DOHH2 (cell line): ENCODE measurements at regions not wholly inside any gene's neighbourhood (a gene's known extent, or its start where the extent isn't known, plus 50 kb on each side); places are given as distances from the start of the nearest gene placed in this dataset.

Source experiments
- H3F3A ChIP-seq: fragments of 200-600 bp; sonication (generic), shearing (Covaris generic); 2 replicates; pipeline ENCODE4 v1.6.0; 2016; ENCODE audit warnings: antibody characterized with exemption, mild to moderate bottlenecking; ENCODE audit not compliant: control insufficient read depth, insufficient read depth
- H3K27ac ChIP-seq: fragments of 200-600 bp; sonication (generic); 2 replicates; pipeline ENCODE4 v1.5.1; 2014; ENCODE audit warnings: low read depth, mild to moderate bottlenecking, low read length, moderate library complexity
- H3K27me3 ChIP-seq: fragments of 200-600 bp; sonication (generic); 2 replicates; pipeline ENCODE4 v1.6.1; 2014; ENCODE audit warnings: mild to moderate bottlenecking, low read length, mixed read lengths; ENCODE audit not compliant: control insufficient read depth
- H3K36me3 ChIP-seq: fragments of 200-600 bp; sonication (generic); 2 replicates; pipeline ENCODE4 v1.6.1; 2014; ENCODE audit warnings: mild to moderate bottlenecking, low read length, moderate library complexity, mixed read lengths; ENCODE audit not compliant: control insufficient read depth
- H3K4me1 ChIP-seq: fragments of 200-600 bp; sonication (generic); 2 replicates; pipeline ENCODE4 v1.6.1; 2014; ENCODE audit warnings: mild to moderate bottlenecking, low read length, mixed read lengths; ENCODE audit not compliant: control insufficient read depth
- H3K4me2 ChIP-seq: fragments of 200-600 bp; sonication (generic); 2 replicates; pipeline ENCODE4 v1.6.0; 2014; ENCODE audit warnings: mild to moderate bottlenecking, low read length, moderate library complexity
- H3K4me3 ChIP-seq: fragments of 200-600 bp; sonication (generic); 2 replicates; pipeline ENCODE4 v1.5.1; 2014; ENCODE audit warnings: mild to moderate bottlenecking, low read length, mixed read lengths
- H3K79me2 ChIP-seq: fragments of 200-600 bp; sonication (generic); 2 replicates; pipeline ENCODE4 v1.6.1; 2014; ENCODE audit warnings: mild to moderate bottlenecking, low read length, mixed read lengths; ENCODE audit not compliant: control insufficient read depth
- H3K9me2 ChIP-seq: fragments of 200-600 bp; sonication (generic); replicated peaks from 2 replicates; pipeline ENCODE4 v1.6.1; 2014; ENCODE audit warnings: mild to moderate bottlenecking, low read length, mixed read lengths; ENCODE audit not compliant: control insufficient read depth
- H3K9me3 ChIP-seq: fragments of 200-600 bp; sonication (generic); 2 replicates; pipeline ENCODE4 v1.6.1; 2014; ENCODE audit warnings: antibody characterized with exemption, low read length, mixed read lengths; ENCODE audit not compliant: control insufficient read depth, insufficient read depth
- H4K20me1 ChIP-seq: fragments of 200-600 bp; sonication (generic); 2 replicates; pipeline ENCODE4 v1.6.0; 2014; ENCODE audit warnings: low read depth, mild to moderate bottlenecking, antibody characterized with exemption, low read length, moderate library complexity; ENCODE audit not compliant: control insufficient read depth, insufficient read depth
- EZH2phosphoT487 ChIP-seq: fragments of 200-600 bp; sonication (generic); IDR thresholded peaks from 2 replicates; pipeline ENCODE4 v1.6.1; 2017; ENCODE audit warnings: borderline replicate concordance, mild to moderate bottlenecking, antibody characterized with exemption, low read length, moderate library complexity, mixed read lengths
- TF ChIP-seq, protein P1 (sequence below): fragments of 200-600 bp; sonication (generic); IDR thresholded peaks from one replicate; pipeline ENCODE4 v1.5.1; 2014; ENCODE audit warnings: antibody characterized with exemption, mild to moderate bottlenecking, low read depth, low read length; ENCODE audit not compliant: poor library complexity, severe bottlenecking

DNA sequence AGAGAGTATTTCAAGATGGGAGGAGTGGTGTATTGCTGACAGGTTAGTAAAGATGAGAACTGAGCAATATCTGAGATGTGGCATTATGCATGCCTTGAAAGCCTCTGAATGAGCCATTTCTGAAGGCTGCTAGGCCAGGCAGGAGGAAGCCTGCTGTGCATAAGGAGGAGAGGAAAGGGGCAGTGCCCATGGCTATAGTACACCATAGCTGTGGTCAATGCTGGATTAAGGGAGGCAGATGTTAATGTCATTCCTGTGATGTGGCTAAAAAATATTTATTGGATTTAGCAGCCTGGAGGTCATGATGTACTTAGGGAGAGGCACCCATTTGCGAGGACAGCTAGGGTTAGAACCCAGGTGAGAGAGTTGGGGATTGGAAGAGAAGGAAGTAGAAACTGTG is 130.0 kb upstream of the LNX1 start:
- no peaks in the 10 kb centered on the region for H3K36me3 ChIP-seq
- no peaks in the 10 kb centered on the region for H3K4me1 ChIP-seq
- no peaks in the 10 kb centered on the region for H3K9me2 ChIP-seq
- H3K27me3 ChIP-seq = no peaks in the 10 kb centered on the region
- H3K4me3 ChIP-seq = no peak overlapping the region
- no peaks in the 10 kb centered on the region for H4K20me1 ChIP-seq
- no peak overlapping the region for H3K4me2 ChIP-seq
- H3F3A ChIP-seq = no peaks in the 10 kb centered on the region
- no peak overlapping the region for H3K27ac ChIP-seq
- H3K79me2 ChIP-seq = no peaks in the 10 kb centered on the region
- no peaks in the 10 kb centered on the region for H3K9me3 ChIP-seq
- TF ChIP-seq, protein P1, sequence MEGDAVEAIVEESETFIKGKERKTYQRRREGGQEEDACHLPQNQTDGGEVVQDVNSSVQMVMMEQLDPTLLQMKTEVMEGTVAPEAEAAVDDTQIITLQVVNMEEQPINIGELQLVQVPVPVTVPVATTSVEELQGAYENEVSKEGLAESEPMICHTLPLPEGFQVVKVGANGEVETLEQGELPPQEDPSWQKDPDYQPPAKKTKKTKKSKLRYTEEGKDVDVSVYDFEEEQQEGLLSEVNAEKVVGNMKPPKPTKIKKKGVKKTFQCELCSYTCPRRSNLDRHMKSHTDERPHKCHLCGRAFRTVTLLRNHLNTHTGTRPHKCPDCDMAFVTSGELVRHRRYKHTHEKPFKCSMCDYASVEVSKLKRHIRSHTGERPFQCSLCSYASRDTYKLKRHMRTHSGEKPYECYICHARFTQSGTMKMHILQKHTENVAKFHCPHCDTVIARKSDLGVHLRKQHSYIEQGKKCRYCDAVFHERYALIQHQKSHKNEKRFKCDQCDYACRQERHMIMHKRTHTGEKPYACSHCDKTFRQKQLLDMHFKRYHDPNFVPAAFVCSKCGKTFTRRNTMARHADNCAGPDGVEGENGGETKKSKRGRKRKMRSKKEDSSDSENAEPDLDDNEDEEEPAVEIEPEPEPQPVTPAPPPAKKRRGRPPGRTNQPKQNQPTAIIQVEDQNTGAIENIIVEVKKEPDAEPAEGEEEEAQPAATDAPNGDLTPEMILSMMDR = no peak
- no peak for TF ChIP-seq EZH2phosphoT487

DNA sequence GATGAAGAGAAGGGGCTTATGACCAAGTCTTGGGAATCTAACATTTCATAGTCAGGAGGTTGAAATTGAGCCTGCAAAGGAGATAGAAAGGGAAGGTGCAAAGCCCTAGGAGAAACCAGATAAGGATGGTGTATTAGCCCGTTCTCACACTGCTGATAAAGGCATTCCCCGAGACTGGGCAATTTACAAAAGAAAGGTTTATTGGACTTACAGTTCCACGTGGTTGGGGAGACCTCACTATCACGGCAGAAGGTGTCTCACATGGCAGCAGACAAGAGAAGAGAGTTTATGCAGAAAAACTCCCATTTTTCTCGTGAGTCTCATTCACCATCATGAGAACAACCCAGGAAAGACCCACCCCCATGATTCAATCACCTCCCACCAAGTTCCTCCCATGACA is 129.5 kb upstream of the LNX1 start:
- no peaks in the 10 kb centered on the region for H4K20me1 ChIP-seq
- H3K36me3 ChIP-seq = no peaks in the 10 kb centered on the region
- H3K9me2 ChIP-seq = no peaks in the 10 kb centered on the region
- no peaks in the 10 kb centered on the region for H3K9me3 ChIP-seq
- no peaks in the 10 kb centered on the region for H3F3A ChIP-seq
- H3K4me2 ChIP-seq = no peak overlapping the region
- no peak overlapping the region for H3K27ac ChIP-seq
- H3K79me2 ChIP-seq = no peaks in the 10 kb centered on the region
- no peak overlapping the region for H3K4me3 ChIP-seq
- no peaks in the 10 kb centered on the region for H3K27me3 ChIP-seq
- no peak for TF ChIP-seq EZH2phosphoT487
- TF ChIP-seq, protein P1 = no peak
- H3K4me1 ChIP-seq = no peaks in the 10 kb centered on the region

DNA sequence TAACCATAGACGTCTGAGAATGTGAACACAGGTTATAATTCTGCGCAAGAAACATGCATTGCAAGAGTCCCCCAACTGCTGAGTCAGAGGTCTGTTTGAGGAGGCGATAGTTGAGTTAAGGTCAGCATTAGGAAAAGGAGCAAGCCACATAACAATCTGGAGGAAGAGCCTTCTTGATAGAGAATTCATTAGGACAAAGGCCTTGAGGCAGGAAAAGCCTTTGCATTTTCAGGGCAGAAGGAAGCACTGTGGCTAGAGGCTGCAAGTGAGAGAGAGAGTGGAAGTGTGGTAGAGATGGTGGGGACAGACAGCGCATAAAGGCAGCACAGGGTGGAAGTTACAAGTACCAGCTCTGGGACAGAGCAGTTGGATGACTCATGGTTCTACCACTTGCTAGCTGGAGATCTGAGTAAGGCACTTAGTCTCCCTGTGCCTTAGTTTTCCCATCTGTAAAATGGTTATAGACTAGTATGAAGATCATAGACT is 125.8 kb upstream of the LNX1 start:
- Histone ChIP-seq H3K27ac (no peak overlapping the region), H3K4me1 (no peaks in the 10 kb centered on the region), H3F3A (no peaks in the 10 kb centered on the region), H4K20me1 (no peaks in the 10 kb centered on the region), H3K9me3 (no peaks in the 10 kb centered on the region), H3K4me3 (no peak overlapping the region), H3K27me3 (no peaks in the 10 kb centered on the region), H3K4me2 (no peak overlapping the region), H3K79me2 (no peaks in the 10 kb centered on the region), H3K9me2 (no peaks in the 10 kb centered on the region), H3K36me3 (no peaks in the 10 kb centered on the region)
- TF ChIP-seq, protein P1 = no peak
- TF ChIP-seq EZH2phosphoT487 = no peak
